ENCODE measurements at regions not wholly inside any gene's neighbourhood (a gene's known extent, or its start where the extent isn't known, plus 50 kb on each side); places are given as distances from the start of the nearest gene placed in this dataset.

DNA sequence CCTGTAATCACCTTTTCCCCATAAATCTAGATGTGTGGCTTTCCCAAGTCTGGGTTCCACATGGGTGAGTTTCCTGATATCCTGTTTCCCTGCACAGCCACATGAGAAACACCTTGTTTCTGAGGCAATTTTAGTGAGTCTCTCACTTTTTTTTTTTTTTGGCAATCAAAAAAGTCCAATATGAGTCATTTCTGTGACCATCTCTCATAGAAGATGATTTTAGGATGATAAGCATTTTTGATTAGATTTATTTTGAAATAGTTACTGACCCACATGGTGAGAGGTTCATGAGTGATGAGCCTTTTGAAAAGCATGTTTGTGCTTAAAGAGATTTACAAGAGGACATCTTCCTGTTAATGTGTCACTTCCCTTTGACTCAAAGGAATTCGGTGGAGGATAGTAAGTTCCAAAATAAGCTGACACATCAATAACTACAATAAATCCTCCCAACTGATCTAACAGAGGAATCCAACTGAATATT lies 464.0 kb downstream of the INHBA start:
- Histone ChIP-seq H3K4me1 (ENCODE audit: control insufficient read depth, insufficient read depth, low read length) (no peaks in the 10 kb centered on the region), H3K79me2 (ENCODE audit: control insufficient read depth, insufficient read depth, low read length) (no peaks in the 10 kb centered on the region), H3K27ac (ENCODE audit: control insufficient read depth, insufficient read depth) (no peak overlapping the region), H3K9me3 (replicated peaks; ENCODE audit: control insufficient read depth, insufficient read depth, low read length) (no peaks in the 10 kb centered on the region), H3K9ac (ENCODE audit: control insufficient read depth, insufficient read depth, low read length) (no peak overlapping the region), H4K20me1 (ENCODE audit: control insufficient read depth, insufficient read depth) (no peaks in the 10 kb centered on the region), H3K36me3 (ENCODE audit: control insufficient read depth in 2 of 2, insufficient read depth in 2 of 2, low read length in 1 of 2) (no peaks in the 10 kb centered on the region), H3K4me2 (ENCODE audit: control insufficient read depth, insufficient read depth) (no peak overlapping the region), H3K4me3 (no peak overlapping the region), H3K27me3 (replicated peaks in 1 of 2; ENCODE audit: control insufficient read depth in 2 of 2, insufficient read depth in 2 of 2, low read length in 1 of 2) (no peaks in the 10 kb centered on the region), H2AFZ (ENCODE audit: control insufficient read depth, low read depth, low read length) (no peak overlapping the region)
- BruUV-seq (replicated peaks), result no TSS peak
- ChIA-PET SMC1A (ENCODE audit: uncharacterized antibody, unreplicated experiment) (interaction anchor here (0.7 to 2.6 kb wide), 5 partner anchors 18 to 272 kb away, joined by 3 to 5 read pairs (median 3); no protein-coding TSS in a partner anchor), RAD21 (ENCODE audit: unreplicated experiment) (no interaction called here), CTCF (no interaction called here), POLR2A (no interaction called here)
- intact Hi-C loops (cut with micrococcal nuclease; ENCODE audit: unreplicated experiment), result no loop called here
- in situ Hi-C loops (cut with MboI), result no loop called here
- FAIRE-seq, result no peak
- 55% methylated on average over 1 of the region's 1 CpG for WGBS (ENCODE audit: insufficient coverage, insufficient replicate concordance, low lambda C conversion rate, missing lambda C conversion rate)
- no peak for DNase-seq (ENCODE audit: low read depth, low spot score)
- ATAC-seq, result no peak
- no peak for TF ChIP-seq SP1 (IDR thresholded peaks at IDR 0.05; ENCODE audit: low read depth, low read length)
- TF ChIP-seq, protein P1, sequence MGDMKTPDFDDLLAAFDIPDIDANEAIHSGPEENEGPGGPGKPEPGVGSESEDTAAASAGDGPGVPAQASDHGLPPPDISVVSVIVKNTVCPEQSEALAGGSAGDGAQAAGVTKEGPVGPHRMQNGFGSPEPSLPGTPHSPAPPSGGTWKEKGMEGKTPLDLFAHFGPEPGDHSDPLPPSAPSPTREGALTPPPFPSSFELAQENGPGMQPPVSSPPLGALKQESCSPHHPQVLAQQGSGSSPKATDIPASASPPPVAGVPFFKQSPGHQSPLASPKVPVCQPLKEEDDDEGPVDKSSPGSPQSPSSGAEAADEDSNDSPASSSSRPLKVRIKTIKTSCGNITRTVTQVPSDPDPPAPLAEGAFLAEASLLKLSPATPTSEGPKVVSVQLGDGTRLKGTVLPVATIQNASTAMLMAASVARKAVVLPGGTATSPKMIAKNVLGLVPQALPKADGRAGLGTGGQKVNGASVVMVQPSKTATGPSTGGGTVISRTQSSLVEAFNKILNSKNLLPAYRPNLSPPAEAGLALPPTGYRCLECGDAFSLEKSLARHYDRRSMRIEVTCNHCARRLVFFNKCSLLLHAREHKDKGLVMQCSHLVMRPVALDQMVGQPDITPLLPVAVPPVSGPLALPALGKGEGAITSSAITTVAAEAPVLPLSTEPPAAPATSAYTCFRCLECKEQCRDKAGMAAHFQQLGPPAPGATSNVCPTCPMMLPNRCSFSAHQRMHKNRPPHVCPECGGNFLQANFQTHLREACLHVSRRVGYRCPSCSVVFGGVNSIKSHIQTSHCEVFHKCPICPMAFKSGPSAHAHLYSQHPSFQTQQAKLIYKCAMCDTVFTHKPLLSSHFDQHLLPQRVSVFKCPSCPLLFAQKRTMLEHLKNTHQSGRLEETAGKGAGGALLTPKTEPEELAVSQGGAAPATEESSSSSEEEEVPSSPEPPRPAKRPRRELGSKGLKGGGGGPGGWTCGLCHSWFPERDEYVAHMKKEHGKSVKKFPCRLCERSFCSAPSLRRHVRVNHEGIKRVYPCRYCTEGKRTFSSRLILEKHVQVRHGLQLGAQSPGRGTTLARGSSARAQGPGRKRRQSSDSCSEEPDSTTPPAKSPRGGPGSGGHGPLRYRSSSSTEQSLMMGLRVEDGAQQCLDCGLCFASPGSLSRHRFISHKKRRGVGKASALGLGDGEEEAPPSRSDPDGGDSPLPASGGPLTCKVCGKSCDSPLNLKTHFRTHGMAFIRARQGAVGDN (IDR thresholded peaks at IDR 0.05), result no peak
- TF ChIP-seq IKZF1 (conservative IDR thresholded peaks at IDR 0.05), result no peak
- TF ChIP-seq CHD1 (IDR thresholded peaks at IDR 0.05; ENCODE audit: low read depth, low read length), result no peak
- no peak for TF ChIP-seq PAX5 (IDR thresholded peaks at IDR 0.05; ENCODE audit: borderline replicate concordance, low read depth, low read length)

Measured in GM12878 (cell line).